Psoas muscle (tissue), 7 donors: ENCODE measurements at regions not wholly inside any gene's neighbourhood (a gene's known extent, or its start where the extent isn't known, plus 50 kb on each side); places are given as distances from the start of the nearest gene placed in this dataset.

Experiments used
- ATAC-seq, 4 donors: fragments of 200-7000 bp; cut with Tn5 transposase; one replicate each; pipeline ENCODE4 v1.9.1; 2020; ENCODE audit warnings: moderate library complexity in 3 of 4, mild to moderate bottlenecking in 2 of 4
- DNase-seq, 2 donors: peaks; one replicate each; pipeline ENCODE4 v3.0.0-alpha.2; 2020
- H3K27ac ChIP-seq: fragments of 200-600 bp; one replicate; pipeline ENCODE4 v1.8.0; 2022
- H3K27me3 ChIP-seq, 3 donors: fragments of 200-600 bp in 1 of 3; one replicate each; pipeline versions ENCODE4 v1.6.1 to v1.8.0; 2013 to 2022; ENCODE audit warnings: low read length in 2 of 3, mild to moderate bottlenecking in 2 of 3, moderate library complexity in 1 of 3; ENCODE audit not compliant: insufficient read depth in 3 of 3
- H3K36me3 ChIP-seq, 2 donors: fragments of 200-600 bp in 1 of 2; one replicate each; pipeline versions ENCODE4 v1.6.1 to v1.8.0; 2013 to 2022; ENCODE audit warnings: low read depth in 1 of 2, mild to moderate bottlenecking in 1 of 2, moderate library complexity in 1 of 2; ENCODE audit not compliant: insufficient read depth in 1 of 2
- H3K4me1 ChIP-seq: fragments of 200-600 bp; one replicate; pipeline ENCODE4 v1.8.0; 2022
- H3K4me3 ChIP-seq: fragments of 200-600 bp; one replicate; pipeline ENCODE4 v1.8.0; 2022; ENCODE audit warnings: mild to moderate bottlenecking
- H3K9me3 ChIP-seq: fragments of 200-600 bp; one replicate; pipeline ENCODE4 v1.8.0; 2022
- WGBS, 3 donors: extraction: QIAGEN DNeasy Blood & Tissue Kit; methylation state at CpG; one replicate each; pipeline versions ENCODE4 v1.1.6 to v1.1.7; 2013; 5-methylcytosine and 5-hydroxymethylcytosine counted together
- intact Hi-C, 2 donors: fragments of 100-400 bp; cut with DNase I; formaldehyde crosslinking; loops; one replicate each; pipeline versions ENCODE4 v1.11.0 to v1.14.2; 2022
- TF ChIP-seq, protein P1 (sequence below): fragments of 200-600 bp; IDR thresholded peaks from one replicate; pipeline ENCODE4 v1.8.0; 2022; ENCODE audit warnings: antibody characterized with exemption
- donor health status: healthy with polysubstance abuse.
- donor health status: DM: no; HTN: no; CAD: no; lungs with moderate emphysema.
- donor health status: Bipolar disorder and iron deficiency.
- donor health status: healthy.
- donor health status: DM: yes; HTN: yes; CAD: no.
- donor health status: DM: no; HTN: no; CAD: no.
- donor health status: DM: yes; HTN: yes; CAD: no.

DNA sequence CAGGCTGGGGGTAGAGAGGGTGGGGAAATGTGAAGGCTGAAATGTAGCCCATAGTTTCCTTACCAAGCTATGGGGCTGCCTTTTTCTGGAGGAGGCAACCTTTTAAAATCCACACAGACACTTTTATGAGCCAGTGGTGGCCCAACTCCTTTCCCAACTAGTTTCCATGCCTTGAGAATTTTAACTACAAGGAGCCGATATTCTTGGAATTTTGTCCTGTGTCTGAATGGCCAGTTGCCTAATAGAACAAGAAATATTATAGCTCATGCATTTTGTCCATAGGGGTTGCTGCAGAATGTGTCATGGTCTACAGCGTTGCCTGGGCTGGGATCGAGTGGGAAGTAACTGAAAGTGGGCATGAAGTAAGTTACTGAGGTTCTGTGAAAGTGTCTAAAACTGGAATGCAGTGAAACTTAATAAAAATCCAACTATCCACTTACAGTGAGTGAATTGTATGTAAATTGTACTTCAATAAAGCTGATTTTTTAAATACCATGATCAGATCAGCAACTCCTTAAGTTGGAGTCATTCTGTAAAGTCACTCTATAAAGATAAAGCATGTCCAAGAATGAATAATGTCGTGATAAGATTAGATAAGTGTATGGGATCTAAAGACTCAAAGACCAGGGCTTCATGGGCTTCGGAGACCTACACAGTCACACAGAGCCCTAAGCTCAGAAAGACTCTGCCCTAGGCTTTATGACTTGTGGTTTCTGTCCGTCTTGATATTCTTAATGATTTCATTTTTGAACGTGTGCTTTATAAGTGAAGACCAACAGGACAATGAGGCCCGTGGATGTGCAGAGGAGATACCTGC lies 122.6 kb upstream of the FNDC3A start:
- no peak for ATAC-seq
- DNase-seq = no peak
- 76 to 88% (median 78%) methylated on average over 8 of the region's 8 CpGs for WGBS, 3 donors
- no peaks in the 10 kb centered on the region for H3K4me1 ChIP-seq
- no peak overlapping the region for H3K4me3 ChIP-seq
- no peaks in the 10 kb centered on the region for H3K27me3 ChIP-seq
- TF ChIP-seq, protein P1, sequence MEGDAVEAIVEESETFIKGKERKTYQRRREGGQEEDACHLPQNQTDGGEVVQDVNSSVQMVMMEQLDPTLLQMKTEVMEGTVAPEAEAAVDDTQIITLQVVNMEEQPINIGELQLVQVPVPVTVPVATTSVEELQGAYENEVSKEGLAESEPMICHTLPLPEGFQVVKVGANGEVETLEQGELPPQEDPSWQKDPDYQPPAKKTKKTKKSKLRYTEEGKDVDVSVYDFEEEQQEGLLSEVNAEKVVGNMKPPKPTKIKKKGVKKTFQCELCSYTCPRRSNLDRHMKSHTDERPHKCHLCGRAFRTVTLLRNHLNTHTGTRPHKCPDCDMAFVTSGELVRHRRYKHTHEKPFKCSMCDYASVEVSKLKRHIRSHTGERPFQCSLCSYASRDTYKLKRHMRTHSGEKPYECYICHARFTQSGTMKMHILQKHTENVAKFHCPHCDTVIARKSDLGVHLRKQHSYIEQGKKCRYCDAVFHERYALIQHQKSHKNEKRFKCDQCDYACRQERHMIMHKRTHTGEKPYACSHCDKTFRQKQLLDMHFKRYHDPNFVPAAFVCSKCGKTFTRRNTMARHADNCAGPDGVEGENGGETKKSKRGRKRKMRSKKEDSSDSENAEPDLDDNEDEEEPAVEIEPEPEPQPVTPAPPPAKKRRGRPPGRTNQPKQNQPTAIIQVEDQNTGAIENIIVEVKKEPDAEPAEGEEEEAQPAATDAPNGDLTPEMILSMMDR = no peak
- intact Hi-C loops = no loop called here
- no peak overlapping the region for H3K27ac ChIP-seq
- H3K36me3 ChIP-seq = no peaks in the 10 kb centered on the region
- H3K9me3 ChIP-seq = no peaks in the 10 kb centered on the region

DNA sequence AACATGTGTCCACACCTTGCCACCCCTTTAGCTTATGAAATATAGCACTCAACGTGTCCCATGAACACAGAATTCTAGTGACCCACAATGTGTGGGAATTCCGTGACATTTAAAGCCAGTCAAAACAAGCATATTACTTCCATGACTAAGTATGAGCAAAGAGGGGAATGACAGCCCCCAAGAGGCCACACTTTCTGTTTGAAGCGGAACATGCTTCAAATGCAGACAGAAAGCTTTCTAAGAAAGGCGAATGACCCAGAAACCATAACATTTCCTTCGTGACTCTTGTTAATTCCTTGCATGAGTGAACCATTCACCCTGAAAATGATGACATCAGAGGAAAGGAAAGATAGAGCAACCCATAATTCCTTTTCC lies 122.0 kb upstream of the FNDC3A start:
- 28 to 33% (median 30%) methylated on average over 5 of the region's 5 CpGs for WGBS, 3 donors
- no peak overlapping the region for H3K4me3 ChIP-seq
- intact Hi-C loops = no loop called here
- no peaks in the 10 kb centered on the region for H3K9me3 ChIP-seq
- H3K36me3 ChIP-seq = no peaks in the 10 kb centered on the region
- ATAC-seq = no peak
- H3K4me1 ChIP-seq = no peaks in the 10 kb centered on the region
- no peak for DNase-seq
- no peak overlapping the region for H3K27ac ChIP-seq
- TF ChIP-seq, protein P1 = no peak
- H3K27me3 ChIP-seq = no peaks in the 10 kb centered on the region

DNA sequence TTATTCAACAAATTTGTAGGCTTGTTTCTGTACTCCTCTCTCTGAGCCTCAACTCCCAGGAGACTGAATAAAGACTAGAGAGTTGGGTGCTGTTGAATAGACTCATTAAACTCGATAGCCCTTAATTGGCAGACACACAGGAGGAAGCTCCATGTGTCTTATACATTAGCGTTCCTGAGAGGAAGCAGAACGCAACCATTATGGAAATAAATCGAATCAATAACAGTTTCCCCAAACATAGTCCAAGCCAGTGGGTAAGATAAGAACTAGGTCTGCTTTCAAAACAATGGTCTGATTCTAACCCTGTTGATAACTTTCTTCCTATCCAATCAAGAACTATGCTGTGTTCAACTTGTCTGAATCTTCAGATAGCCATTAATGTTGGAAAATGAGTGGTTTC lies 118.1 kb upstream of the FNDC3A start:
- DNase-seq (no peak), ATAC-seq (no peak)
- H3K4me3 ChIP-seq = no peak overlapping the region
- no peaks in the 10 kb centered on the region for H3K9me3 ChIP-seq
- no peaks in the 10 kb centered on the region for H3K4me1 ChIP-seq
- 70 to 81% (median 75%) methylated on average over 4 of the region's 4 CpGs for WGBS, 3 donors
- H3K27me3 ChIP-seq = no peaks in the 10 kb centered on the region
- intact Hi-C loops = no loop called here
- no peak overlapping the region for H3K27ac ChIP-seq
- no peaks in the 10 kb centered on the region for H3K36me3 ChIP-seq
- TF ChIP-seq, protein P1 = no peak

DNA sequence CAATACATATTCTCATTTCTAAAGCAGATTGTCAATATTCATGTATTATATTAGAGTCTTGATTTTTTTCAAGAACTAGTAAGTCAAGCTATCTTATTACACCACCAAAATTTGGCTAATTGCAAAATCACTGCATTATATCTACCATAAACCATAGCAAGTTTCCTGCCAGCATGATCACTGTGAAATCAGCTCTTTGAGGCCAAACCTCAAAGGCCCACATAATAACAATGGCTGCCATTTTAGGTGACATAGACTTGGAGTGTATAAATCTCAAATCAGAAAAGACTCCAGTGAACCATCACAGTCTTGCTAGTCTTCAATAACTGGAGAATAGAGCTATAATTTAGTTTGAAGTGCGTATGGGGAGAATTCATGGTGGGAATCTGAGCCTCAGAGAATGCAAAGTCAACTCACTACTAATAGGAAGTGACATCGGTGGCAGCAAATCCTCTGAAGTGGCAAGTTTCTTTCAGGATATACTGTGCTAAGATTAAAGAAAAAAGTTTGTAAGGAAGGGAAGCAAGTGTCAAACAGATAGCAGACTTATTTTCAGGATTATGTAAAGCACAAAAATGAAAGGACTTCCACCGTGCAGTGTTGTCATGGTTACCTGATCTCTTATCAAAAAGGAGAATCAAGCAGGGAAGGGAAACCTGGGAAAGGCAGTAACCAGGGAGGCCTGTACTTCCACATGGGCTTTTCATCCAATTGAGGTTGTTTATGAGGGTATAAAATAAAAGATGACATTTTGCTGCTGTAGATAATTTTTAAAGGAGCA lies 117.4 kb upstream of the FNDC3A start:
- Histone ChIP-seq H3K9me3 (no peaks in the 10 kb centered on the region), H3K27ac (no peak overlapping the region), H3K4me3 (no peak overlapping the region), H3K27me3 (no peaks in the 10 kb centered on the region), H3K36me3 (no peaks in the 10 kb centered on the region), H3K4me1 (no peaks in the 10 kb centered on the region)
- ATAC-seq (no peak), DNase-seq (no peak)
- intact Hi-C loops = no loop called here
- 47 to 63% (median 48%) methylated on average over 3 of the region's 3 CpGs for WGBS, 3 donors
- TF ChIP-seq, protein P1 = no peak
